H1 (cell line): ENCODE measurements at regions not wholly inside any gene's neighbourhood (a gene's known extent, or its start where the extent isn't known, plus 50 kb on each side); places are given as distances from the start of the nearest gene placed in this dataset.

Experiments
- CTCF ChIA-PET: fragments of 300-600 bp; sonication (Branson Sonifier 250); formaldehyde crosslinking; loops from one replicate; lab custom pipeline; 2021; ENCODE audit not compliant: partially characterized antibody; lab: Charles Lee
- POLR2A ChIA-PET: fragments of 300-600 bp; sonication (Branson Sonifier 250); formaldehyde crosslinking; loops from one replicate; lab custom pipeline; 2021; ENCODE audit warnings: inconsistent platforms; ENCODE audit not compliant: partially characterized antibody; lab: Charles Lee
- DNase-seq, 2 experiments: peaks; one replicate each; pipeline versions ENCODE4 v3.0.0 to v3.0.0-alpha.2; 2010 to 2022; ENCODE audit warnings: low spot score in 2 of 2, low read depth in 1 of 2, mixed read lengths in 1 of 2
- FAIRE-seq: peaks from 2 replicates; lab custom pipeline; 2011; peaks lifted over from hg19 to GRCh38; lab: Jason Lieb, UNC
- H2AFZ ChIP-seq: 2 replicates; pipeline ENCODE4 v1.8.1; 2012; ENCODE audit warnings: low read length, inconsistent platforms
- H2AK5ac ChIP-seq: 2 replicates; pipeline ENCODE4 v1.6.1; 2013; ENCODE audit warnings: low read depth, low read length
- H2BK120ac ChIP-seq: replicated peaks from 2 replicates; pipeline ENCODE3; 2013; ENCODE audit warnings: low read depth, low read length, inconsistent platforms
- H2BK12ac ChIP-seq: 2 replicates; pipeline ENCODE4 v1.6.1; 2013; ENCODE audit warnings: low read depth, low read length
- H2BK15ac ChIP-seq: 2 replicates; pipeline ENCODE4 v1.6.1; 2013; ENCODE audit warnings: low read length
- H2BK20ac ChIP-seq: 2 replicates; pipeline ENCODE4 v1.6.1; 2013; ENCODE audit warnings: low read length
- H2BK5ac ChIP-seq: 2 replicates; pipeline ENCODE4 v1.6.1; 2013; ENCODE audit warnings: low read depth, low read length
- H3K14ac ChIP-seq: 2 replicates; pipeline ENCODE4 v1.6.1; 2013; ENCODE audit warnings: inconsistent platforms; ENCODE audit not compliant: insufficient read length
- H3K18ac ChIP-seq: 2 replicates; pipeline ENCODE4 v1.6.1; 2013; ENCODE audit warnings: low read length; ENCODE audit errors: extremely low read depth
- H3K23ac ChIP-seq: 2 replicates; pipeline ENCODE4 v1.6.1; 2013; ENCODE audit warnings: inconsistent platforms; ENCODE audit not compliant: insufficient read length
- H3K23me2 ChIP-seq: 2 replicates; pipeline ENCODE4 v1.6.1; 2013; ENCODE audit warnings: low read depth, low read length
- H3K27ac ChIP-seq: 2 replicates; pipeline ENCODE4 v1.6.1; 2011; ENCODE audit warnings: low read depth, low read length, inconsistent platforms
- H3K27me3 ChIP-seq, 4 experiments: replicated peaks in 1 of 4; 1 replicate in 1 of 4; 2 replicates in 3 of 4; pipeline versions ENCODE4 v1.6.1 to v1.8.1; 2011 to 2013; ENCODE audit warnings: low read length in 3 of 4, mild to moderate bottlenecking in 3 of 4, inconsistent platforms in 2 of 4, mixed read lengths in 2 of 4, moderate library complexity in 1 of 4; ENCODE audit not compliant: control insufficient read depth in 3 of 4, insufficient read depth in 3 of 4; ENCODE audit errors: extremely low read depth in 1 of 4
- H3K36me3 ChIP-seq, 4 experiments: 2 replicates each; pipeline versions ENCODE4 v1.6.1 to v1.8.1; 2011 to 2013; ENCODE audit warnings: mild to moderate bottlenecking in 4 of 4, low read length in 3 of 4, moderate library complexity in 2 of 4, control low read depth in 1 of 4, inconsistent platforms in 1 of 4; ENCODE audit not compliant: insufficient read depth in 4 of 4, control insufficient read depth in 2 of 4
- H3K4ac ChIP-seq: replicated peaks from 2 replicates; pipeline ENCODE3; 2013; ENCODE audit warnings: low read length, low read depth, mixed read lengths, inconsistent platforms; ENCODE audit not compliant: insufficient read length
- H3K4me1 ChIP-seq, 4 experiments: replicated peaks in 1 of 4; 1 replicate in 1 of 4; 2 replicates in 3 of 4; pipeline versions ENCODE4 v1.6.1 to v1.8.1; 2011 to 2013; ENCODE audit warnings: low read length in 3 of 4, inconsistent platforms in 2 of 4, mixed read lengths in 1 of 4; ENCODE audit not compliant: insufficient read depth in 4 of 4, control insufficient read depth in 3 of 4
- H3K4me2 ChIP-seq, 2 experiments: 2 replicates each; pipeline versions ENCODE4 v1.6.1 to v1.8.1; 2011 to 2013; ENCODE audit warnings: low read depth in 2 of 2, low read length in 2 of 2, control low read depth in 1 of 2, inconsistent platforms in 1 of 2, mild to moderate bottlenecking in 1 of 2; ENCODE audit not compliant: insufficient read depth in 1 of 2
- H3K4me3 ChIP-seq, 4 experiments: fragments of 200-600, 300-600 bp in 1 of 4; sonication (generic), shearing (Covaris generic), sonication (Bioruptor Twin) in 1 of 4; 2 replicates each; pipeline versions ENCODE4 v1.5.1 to v1.8.1; 2011 to 2016; ENCODE audit warnings: low read length in 4 of 4, low read depth in 3 of 4, control low read depth in 2 of 4, inconsistent platforms in 2 of 4, mild to moderate bottlenecking in 2 of 4, mixed read lengths in 1 of 4, moderate library complexity in 1 of 4; ENCODE audit not compliant: insufficient read depth in 2 of 4; ENCODE audit errors: extremely low read depth in 1 of 4
- H3K56ac ChIP-seq: replicated peaks from 2 replicates; pipeline ENCODE3; 2013; ENCODE audit warnings: low read depth, mild to moderate bottlenecking, mixed read lengths, low read length, inconsistent platforms; ENCODE audit not compliant: insufficient read length
- H3K79me1 ChIP-seq: 2 replicates; pipeline ENCODE4 v1.6.1; 2013; ENCODE audit warnings: low read depth, low read length, control low read depth
- H3K79me2 ChIP-seq, 2 experiments: 2 replicates each; pipeline versions ENCODE4 v1.6.1 to v1.8.1; 2012 to 2013; ENCODE audit warnings: low read length in 2 of 2, mild to moderate bottlenecking in 2 of 2, inconsistent platforms in 1 of 2; ENCODE audit not compliant: insufficient read depth in 2 of 2, control insufficient read depth in 1 of 2
- H3K9ac ChIP-seq, 4 experiments: replicated peaks in 1 of 4; 1 replicate in 1 of 4; 2 replicates in 3 of 4; pipeline versions ENCODE4 v1.6.1 to v1.8.1; 2011 to 2013; ENCODE audit warnings: low read depth in 3 of 4, low read length in 3 of 4, control low read depth in 2 of 4, mild to moderate bottlenecking in 2 of 4, moderate library complexity in 2 of 4, inconsistent platforms in 1 of 4; ENCODE audit errors: extremely low read depth in 1 of 4
- H3K9me3 ChIP-seq, 2 experiments: 2 replicates each; pipeline versions ENCODE4 v1.6.1 to v1.8.1; 2012 to 2013; ENCODE audit warnings: mild to moderate bottlenecking in 2 of 2, moderate library complexity in 2 of 2, control low read depth in 1 of 2, inconsistent platforms in 1 of 2, low read depth in 1 of 2, low read length in 1 of 2, mixed read lengths in 1 of 2; ENCODE audit not compliant: insufficient read depth in 2 of 2
- H4K20me1 ChIP-seq, 2 experiments: replicated peaks in 1 of 2; 2 replicates each; pipeline versions ENCODE3 to v1.8.1; 2011 to 2013; ENCODE audit warnings: inconsistent platforms in 2 of 2, low read length in 2 of 2, mild to moderate bottlenecking in 1 of 2; ENCODE audit not compliant: insufficient read depth in 2 of 2, control insufficient read depth in 1 of 2
- H4K5ac ChIP-seq: 2 replicates; pipeline ENCODE4 v1.6.1; 2013; ENCODE audit warnings: low read length, low read depth, mixed read lengths, inconsistent platforms; ENCODE audit not compliant: insufficient read length
- H4K8ac ChIP-seq: 2 replicates; pipeline ENCODE4 v1.8.0; 2013; ENCODE audit warnings: mild to moderate bottlenecking, moderate library complexity, low read length, inconsistent platforms; ENCODE audit not compliant: insufficient read depth; ENCODE audit errors: extremely low read depth
- H4K91ac ChIP-seq: replicated peaks from 2 replicates; pipeline ENCODE3; 2013; ENCODE audit warnings: low read length, mixed read lengths, inconsistent platforms; ENCODE audit not compliant: insufficient read length
- POLR2AphosphoS5 ChIP-seq: IDR thresholded peaks from 2 replicates; pipeline ENCODE4 v1.6.1; 2011; ENCODE audit warnings: low read depth, low read length
- WGBS, 2 experiments: shearing (Covaris generic) in 1 of 2; methylation state at CpG; one replicate each; pipeline versions ENCODE4 v1.1.6 to v1.1.7; 2013 to 2015; ENCODE audit warnings: low lambda C conversion rate in 2 of 2, mixed read lengths in 2 of 2, inconsistent platforms in 1 of 2, low coverage in 1 of 2, missing lambda C conversion rate in 1 of 2; ENCODE audit not compliant: insufficient replicate concordance in 2 of 2, insufficient coverage in 1 of 2, insufficient read length in 1 of 2; ENCODE audit errors: extremely low coverage in 1 of 2, missing lambda C conversion rate in 1 of 2; 5-methylcytosine and 5-hydroxymethylcytosine counted together

DNA sequence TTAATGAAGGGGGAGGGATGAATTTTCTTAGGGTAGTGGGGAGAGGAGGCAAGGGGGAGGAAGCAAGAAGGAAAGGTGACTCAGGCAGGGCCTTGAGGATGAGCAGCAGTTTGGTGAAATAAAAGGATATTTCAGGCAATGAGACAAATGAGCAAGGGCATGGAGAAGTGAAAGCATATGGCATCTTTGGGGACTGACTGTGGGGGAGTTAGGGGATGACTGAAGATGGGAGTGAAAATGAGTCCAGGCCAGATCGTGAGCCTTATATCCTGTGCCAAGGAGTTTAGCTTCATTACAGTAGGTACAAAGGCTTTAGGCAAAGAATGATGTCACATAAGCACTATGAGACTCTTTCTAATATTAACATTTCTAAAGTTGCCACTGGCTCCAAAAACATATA, 51.9 kb downstream of the ILRUN start:
- H2BK20ac ChIP-seq = no peak overlapping the region
- H2AFZ ChIP-seq = no peak overlapping the region
- no peaks in the 10 kb centered on the region for H3K4me1 ChIP-seq
- POLR2A ChIA-PET = no interaction called here
- H3K4me3 ChIP-seq = no peak overlapping the region
- no peak overlapping the region for H3K23ac ChIP-seq
- no peak overlapping the region for H4K8ac ChIP-seq
- H3K23me2 ChIP-seq = no peaks in the 10 kb centered on the region
- no peak overlapping the region for H4K5ac ChIP-seq
- no peak overlapping the region for H3K9ac ChIP-seq
- 94% methylated on average over 1 of the region's 1 CpG; no CpG with 5 or more reads in 1 of the 2 experiments for WGBS, 2 experiments
- FAIRE-seq (no peak), DNase-seq (no peak)
- H4K20me1 ChIP-seq = peaks cover 2 to 3% of the 10 kb centered on the region in 2 experiments
- H3K4me2 ChIP-seq = no peak overlapping the region
- H3K14ac ChIP-seq = no peak overlapping the region
- H2AK5ac ChIP-seq = no peak overlapping the region
- no peak overlapping the region for H2BK15ac ChIP-seq
- peaks cover 0 to 3% of the 10 kb centered on the region in 2 experiments; a peak in 2 of 4 replicates for H3K79me2 ChIP-seq
- CTCF ChIA-PET = interaction anchor here (0.7 to 0.9 kb wide), 2 partner anchors 13 to 69 kb away, joined by 3 read pairs; no protein-coding TSS in a partner anchor
- no peak overlapping the region for H4K91ac ChIP-seq
- H3K27me3 ChIP-seq = no peaks in the 10 kb centered on the region
- H3K18ac ChIP-seq = no peak overlapping the region
- peaks cover 0 to 7% (median 1%) of the 10 kb centered on the region in 4 experiments; a peak in 3 of 8 replicates for H3K36me3 ChIP-seq
- H2BK120ac ChIP-seq = no peak overlapping the region
- H3K4ac ChIP-seq = no peak overlapping the region
- H3K9me3 ChIP-seq = no peaks in the 10 kb centered on the region
- H2BK5ac ChIP-seq = no peak overlapping the region
- no peaks in the 10 kb centered on the region; the same call in 1 of the 2 replicates for H3K79me1 ChIP-seq
- no peak overlapping the region for H2BK12ac ChIP-seq
- no peak overlapping the region for H3K56ac ChIP-seq
- no peak overlapping the region for H3K27ac ChIP-seq
- no peak for TF ChIP-seq POLR2AphosphoS5
